GM19438 (cell line): ENCODE measurements at regions not wholly inside any gene's neighbourhood (a gene's known extent, or its start where the extent isn't known, plus 50 kb on each side); places are given as distances from the start of the nearest gene placed in this dataset.

ENCODE experiments used
- ATAC-seq: cut with Tn5 transposase; IDR thresholded peaks from one replicate; pipeline ENCODE4 v1.9.1; 2021; ENCODE audit warnings: low read depth; ENCODE audit not compliant: unreplicated experiment

- no peak for ATAC-seq
Measured at GRCh38 chr1:228823200-228823599, 87.9 kb downstream of the RHOU start.

GRCh38 chr1:228824366-228824765 lies 89.1 kb downstream of the RHOU start:
- ATAC-seq: no peak

GRCh38 chr1:228825041-228825440 lies 89.8 kb downstream of the RHOU start:
- ATAC-seq: no peak

GRCh38 chr1:228825840-228826484 lies 90.7 kb downstream of the RHOU start:
- ATAC-seq: peak; percentile 70

GRCh38 chr1:228827019-228827418 lies 91.7 kb downstream of the RHOU start:
- ATAC-seq: no peak

GRCh38 chr1:228828151-228828550 lies 92.9 kb downstream of the RHOU start:
- ATAC-seq: no peak

- ATAC-seq: no peak
Measured at GRCh38 chr1:228830185-228830953, 95.1 kb downstream of the RHOU start.

- ATAC-seq: peak; percentile 83
Measured at GRCh38 chr1:228830954-228831481, 95.7 kb downstream of the RHOU start.

- ATAC-seq: no peak
Measured at GRCh38 chr1:228833911-228834688, 98.8 kb downstream of the RHOU start.

GRCh38 chr1:228835456-228835855 lies 100.2 kb downstream of the RHOU start:
- no peak for ATAC-seq

GRCh38 chr1:228835911-228836310 lies 100.6 kb downstream of the RHOU start:
- no peak for ATAC-seq

- ATAC-seq: no peak
Measured at GRCh38 chr1:228836427-228836826, 101.1 kb downstream of the RHOU start.

- no peak for ATAC-seq
Measured at GRCh38 chr1:228837032-228837431, 101.8 kb downstream of the RHOU start.

GRCh38 chr1:228837817-228838716 lies 102.8 kb downstream of the RHOU start:
- ATAC-seq: peak; percentile 71

- no peak for ATAC-seq
Measured at GRCh38 chr1:228838717-228839500, 103.6 kb downstream of the RHOU start.

GRCh38 chr1:228839656-228840055 lies 104.4 kb downstream of the RHOU start:
- ATAC-seq: no peak

- no peak for ATAC-seq
Measured at GRCh38 chr1:228841632-228842031, 106.4 kb downstream of the RHOU start.

GRCh38 chr1:228842094-228842775 lies 107.0 kb downstream of the RHOU start:
- no peak for ATAC-seq

GRCh38 chr1:228845101-228845500 lies 109.8 kb downstream of the RHOU start:
- ATAC-seq: no peak
